ENCODE measurements at regions not wholly inside any gene's neighbourhood (a gene's known extent, or its start where the extent isn't known, plus 50 kb on each side); places are given as distances from the start of the nearest gene placed in this dataset.

DNA sequence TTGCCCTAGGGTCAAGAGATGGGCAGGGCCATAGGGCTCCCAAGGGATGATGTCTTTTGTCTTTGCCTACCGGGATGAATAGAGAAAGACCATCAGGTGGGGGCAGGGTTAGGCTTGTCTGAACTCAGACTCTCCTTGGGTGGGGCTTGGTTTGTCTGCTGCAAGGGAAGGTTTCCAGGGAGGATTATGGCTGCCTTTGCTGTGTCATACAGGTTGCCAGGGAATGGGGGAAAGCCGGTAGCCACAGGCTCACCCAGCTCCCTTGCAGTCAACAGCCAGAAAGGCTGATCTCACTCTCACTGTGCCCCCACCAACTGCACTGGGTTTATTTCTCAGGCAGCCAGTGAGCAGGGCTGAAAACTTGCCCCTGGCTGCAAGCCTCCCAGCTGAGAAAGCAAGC, 253.2 kb downstream of the POLR1F start:
- no peak for DNase-seq
- 36 to 100% (median 36%) methylated on average over 1 to 2 of the region's 2 CpGs for WGBS, 4 donors
- Histone ChIP-seq H3K4me3 (no peak overlapping the region), H3K36me3 (replicated peaks in 1 of 2) (no peaks in the 10 kb centered on the region), H3K27me3 (no peaks in the 10 kb centered on the region), H3K4me1 (replicated peaks in 1 of 2) (no peaks in the 10 kb centered on the region), H3K9me3 (replicated peaks in 1 of 3) (no peaks in the 10 kb centered on the region), H3K27ac (no peak overlapping the region)
- intact Hi-C loops (cut with DNase I): no loop called here
- no peak for TF ChIP-seq CTCF (IDR thresholded peaks at IDR 0.05)
- TF ChIP-seq POLR2A (IDR thresholded peaks at IDR 0.05): no peak

GRCh38 chr7:19448091-19448490, 260.7 kb downstream of the POLR1F start:
- H3K9me3 ChIP-seq (replicated peaks in 1 of 3): peaks cover 0 to 7% (median 0%) of the 10 kb centered on the region in 3 donors
- H3K4me1 ChIP-seq (replicated peaks in 1 of 2): no peaks in the 10 kb centered on the region
- intact Hi-C loops (cut with DNase I): no loop called here
- H3K36me3 ChIP-seq (replicated peaks in 1 of 2): no peaks in the 10 kb centered on the region
- 75 to 81% (median 80%) methylated on average over 3 of the region's 3 CpGs for WGBS, 4 donors
- TF ChIP-seq POLR2A (IDR thresholded peaks at IDR 0.05) (no peak), CTCF (IDR thresholded peaks at IDR 0.05) (no peak)
- DNase-seq: no peak
- no peak overlapping the region for H3K4me3 ChIP-seq
- no peak overlapping the region for H3K27ac ChIP-seq
- H3K27me3 ChIP-seq: no peaks in the 10 kb centered on the region

- intact Hi-C loops (cut with DNase I): loop anchor here in 1 of 2 donors (5.0 kb wide), 1 partner anchor 320 kb away; no protein-coding TSS in a partner anchor
- peak in 4 of 7 donors; percentile 19 to 26 (median 21) for DNase-seq
- H3K36me3 ChIP-seq (replicated peaks in 1 of 2): no peaks in the 10 kb centered on the region
- H3K4me3 ChIP-seq: no peak overlapping the region
- TF ChIP-seq CTCF (IDR thresholded peaks at IDR 0.05) (peak in 5 of 6 experiments; percentile 12 to 52 (median 47)), POLR2A (IDR thresholded peaks at IDR 0.05) (no peak)
- H3K27ac ChIP-seq: no peak overlapping the region
- 66 to 72% (median 70%) methylated on average over 4 of the region's 4 CpGs for WGBS, 4 donors
- H3K27me3 ChIP-seq: no peaks in the 10 kb centered on the region
- no peaks in the 10 kb centered on the region for H3K4me1 ChIP-seq (replicated peaks in 1 of 2)
- peaks cover 0 to 7% (median 0%) of the 10 kb centered on the region in 3 donors for H3K9me3 ChIP-seq (replicated peaks in 1 of 3)
Measured at GRCh38 chr7:19442016-19442785, 266.6 kb downstream of the POLR1F start.

- WGBS, 4 donors: 72 to 84% (median 78%) methylated on average over 3 of the region's 3 CpGs
- H3K4me3 ChIP-seq: no peak overlapping the region
- H3K27ac ChIP-seq: no peak overlapping the region
- H3K9me3 ChIP-seq (replicated peaks in 1 of 3): no peaks in the 10 kb centered on the region
- H3K4me1 ChIP-seq (replicated peaks in 1 of 2): no peaks in the 10 kb centered on the region
- no peak for TF ChIP-seq POLR2A (IDR thresholded peaks at IDR 0.05)
- TF ChIP-seq CTCF (IDR thresholded peaks at IDR 0.05): no peak
- intact Hi-C loops (cut with DNase I): no loop called here
- H3K27me3 ChIP-seq: no peaks in the 10 kb centered on the region
- no peaks in the 10 kb centered on the region for H3K36me3 ChIP-seq (replicated peaks in 1 of 2)
- no peak for DNase-seq
Measured at GRCh38 chr7:19439517-19439916, 269.3 kb downstream of the POLR1F start.
